GM23338 (cell line): ENCODE measurements at regions not wholly inside any gene's neighbourhood (a gene's known extent, or its start where the extent isn't known, plus 50 kb on each side); places are given as distances from the start of the nearest gene placed in this dataset.

ENCODE experiments used
- ATAC-seq: fragments of 200-7000 bp; cut with Tn5 transposase; 3 replicates; pipeline ENCODE4 v1.9.1; 2020
- DNase-seq: peaks from one replicate; pipeline ENCODE4 v3.0.0-alpha.2; 2015; ENCODE audit warnings: low spot score
- H2AFZ ChIP-seq: fragments of 200-600 bp; sonication (generic); 2 replicates; pipeline ENCODE4 v1.8.0; 2016; ENCODE audit warnings: antibody characterized with exemption, mild to moderate bottlenecking, moderate library complexity
- H3F3A ChIP-seq: fragments of 200-600 bp; sonication (generic); replicated peaks from 2 replicates; pipeline ENCODE4 v1.8.0; 2017; ENCODE audit warnings: antibody characterized with exemption, mixed run types, low read depth
- H3K27ac ChIP-seq: fragments of 200-600 bp; sonication (generic); 2 replicates; pipeline ENCODE4 v1.6.1; 2016; ENCODE audit warnings: low read depth
- H3K27me3 ChIP-seq: fragments of 200-600 bp; sonication (generic); 2 replicates; pipeline ENCODE4 v1.8.0; 2016; ENCODE audit warnings: mild to moderate bottlenecking, mixed run types, moderate library complexity; ENCODE audit not compliant: insufficient read depth
- H3K36me3 ChIP-seq: fragments of 200-600 bp; sonication (generic); 2 replicates; pipeline ENCODE4 v1.8.0; 2016; ENCODE audit warnings: mild to moderate bottlenecking; ENCODE audit not compliant: insufficient read depth
- H3K4me1 ChIP-seq: fragments of 200-600 bp; sonication (generic); 2 replicates; pipeline ENCODE4 v1.8.0; 2016; ENCODE audit warnings: mild to moderate bottlenecking, moderate library complexity; ENCODE audit not compliant: insufficient read depth
- H3K4me2 ChIP-seq: fragments of 200-600 bp; sonication (generic); 2 replicates; pipeline ENCODE4 v1.7.1; 2017; ENCODE audit warnings: mixed run types
- H3K4me3 ChIP-seq: fragments of 200-600 bp; sonication (generic); 2 replicates; pipeline ENCODE4 v1.6.1; 2016; ENCODE audit warnings: mixed run types
- H3K79me2 ChIP-seq: fragments of 200-600 bp; sonication (generic); replicated peaks from 2 replicates; pipeline ENCODE4 v1.8.0; 2017; ENCODE audit warnings: mild to moderate bottlenecking; ENCODE audit not compliant: insufficient read depth
- H3K9me2 ChIP-seq: fragments of 200-600 bp; sonication (generic); 2 replicates; pipeline ENCODE4 v1.8.0; 2017; ENCODE audit not compliant: insufficient read depth
- H4K20me1 ChIP-seq: fragments of 200-600 bp; sonication (generic); replicated peaks from 2 replicates; pipeline ENCODE4 v1.8.0; 2017; ENCODE audit warnings: mild to moderate bottlenecking; ENCODE audit not compliant: insufficient read depth
- H3K27ac Mint-ChIP-seq: 2 replicates; pipeline ENCODE4 v1.8.0; 2020; ENCODE audit warnings: inconsistent platforms, mild to moderate bottlenecking, moderate library complexity, mixed read lengths
- H3K27me3 Mint-ChIP-seq: 3 replicates; pipeline ENCODE4 v1.8.0; 2022; ENCODE audit warnings: low read depth, mild to moderate bottlenecking, moderate library complexity, mixed read lengths, inconsistent platforms; ENCODE audit not compliant: insufficient read depth, poor library complexity
- H3K36me3 Mint-ChIP-seq: 3 replicates; pipeline ENCODE4 v1.8.0; 2021; ENCODE audit warnings: low read depth, mild to moderate bottlenecking, inconsistent platforms, moderate library complexity, mixed read lengths
- H3K4me1 Mint-ChIP-seq: 3 replicates; pipeline ENCODE4 v1.8.0; 2020; ENCODE audit warnings: mild to moderate bottlenecking, inconsistent platforms, mixed read lengths
- H3K4me3 Mint-ChIP-seq: 3 replicates; pipeline ENCODE4 v1.8.0; 2021; ENCODE audit warnings: moderate library complexity, mild to moderate bottlenecking, inconsistent platforms, mixed read lengths
- H3K9me3 Mint-ChIP-seq: 3 replicates; pipeline ENCODE4 v1.8.0; 2020; ENCODE audit warnings: moderate library complexity, mild to moderate bottlenecking, inconsistent platforms, mixed read lengths
- CREB1 ChIP-seq: fragments of 250-450 bp; sonication (Bioruptor Pico); IDR thresholded peaks from 2 replicates; pipeline ENCODE4 v1.5.0; 2020; ENCODE audit warnings: low read depth, mild to moderate bottlenecking, moderate library complexity
- CTCF ChIP-seq, 2 experiments: fragments of 200-600 bp in 1 of 2; sonication (generic) in 1 of 2; conservative IDR thresholded peaks; 2 replicates each; pipeline versions ENCODE4 v1.5.1 to v1.6.1; 2016 to 2017; ENCODE audit warnings: antibody characterized with exemption in 2 of 2, low read depth in 2 of 2, mild to moderate bottlenecking in 2 of 2, moderate library complexity in 1 of 2
- EZH2 ChIP-seq: fragments of 200-600 bp; sonication (generic); IDR thresholded peaks from one replicate; pipeline ENCODE4 v1.8.0; 2017; ENCODE audit warnings: antibody characterized with exemption, mild to moderate bottlenecking, low read depth; ENCODE audit not compliant: unreplicated experiment
- EZH2phosphoT487 ChIP-seq: fragments of 200-600 bp; sonication (generic); IDR thresholded peaks from one replicate; pipeline ENCODE4 v1.8.1; 2018; ENCODE audit warnings: antibody characterized with exemption; ENCODE audit not compliant: unreplicated experiment
- NANOG ChIP-seq: IDR thresholded peaks from 2 replicates; pipeline ENCODE4 v1.6.1; 2016; ENCODE audit warnings: antibody characterized with exemption, borderline replicate concordance
- POLR2AphosphoS5 ChIP-seq: IDR thresholded peaks from 2 replicates; pipeline ENCODE4 v1.6.1; 2016; ENCODE audit warnings: antibody characterized with exemption, low read depth
- REST ChIP-seq: IDR thresholded peaks from one replicate; pipeline ENCODE4 v1.6.1; 2018; ENCODE audit warnings: antibody characterized with exemption; ENCODE audit not compliant: unreplicated experiment
- STAT1 ChIP-seq: IDR thresholded peaks from one replicate; pipeline ENCODE4 v1.6.1; 2016; ENCODE audit warnings: antibody characterized with exemption; ENCODE audit not compliant: unreplicated experiment
- ZNF331 ChIP-seq: fragments of 250-450 bp; sonication (Bioruptor Pico); IDR thresholded peaks from 2 replicates; pipeline ENCODE4 v1.5.0; 2020; ENCODE audit warnings: low read depth, mild to moderate bottlenecking, moderate library complexity
- ZNF462 ChIP-seq: fragments of 250-450 bp; sonication (Bioruptor Pico); IDR thresholded peaks from 2 replicates; pipeline ENCODE4 v1.5.0; 2020; ENCODE audit warnings: mild to moderate bottlenecking, moderate library complexity

GRCh38 chr9:88932766-88933165 lies 58.5 kb upstream of the S1PR3 start:
- Histone ChIP-seq H4K20me1 (no peaks in the 10 kb centered on the region), H2AFZ (peak overlapping the region; percentile 8; the same call in 1 of the 2 replicates), H3K4me2 (no peak overlapping the region), H3K27me3 (no peaks in the 10 kb centered on the region), H3K36me3 (no peaks in the 10 kb centered on the region), H3K4me1 (no peaks in the 10 kb centered on the region), H3F3A (no peaks in the 10 kb centered on the region), H3K9me2 (peaks cover 10% of the 10 kb centered on the region), H3K79me2 (no peaks in the 10 kb centered on the region), H3K27ac (no peak overlapping the region), H3K4me3 (no peak overlapping the region)
- Mint-ChIP-seq H3K9me3 (peaks cover 5% of the 10 kb centered on the region; the same call in 1 of the 3 replicates), H3K4me3 (no peak overlapping the region), H3K36me3 (no peaks in the 10 kb centered on the region), H3K27ac (no peak overlapping the region), H3K4me1 (no peaks in the 10 kb centered on the region), H3K27me3 (no peaks in the 10 kb centered on the region)
- TF ChIP-seq STAT1 (no peak), REST (no peak), POLR2AphosphoS5 (no peak), ZNF331 (CRISPR knock-in tag) (no peak)
- DNase-seq: peak; percentile 68
- ATAC-seq: peak; percentile 96

GRCh38 chr9:88933607-88934379 lies 57.5 kb upstream of the S1PR3 start:
- peak overlapping the region; percentile 57; the same call in 1 of the 2 replicates for H2AFZ ChIP-seq
- H3K4me2 ChIP-seq: no peak overlapping the region
- H3F3A ChIP-seq: no peaks in the 10 kb centered on the region
- DNase-seq (no peak), ATAC-seq (no peak)
- H3K27me3 ChIP-seq: no peaks in the 10 kb centered on the region
- no peaks in the 10 kb centered on the region for H3K4me1 Mint-ChIP-seq
- H3K36me3 Mint-ChIP-seq: no peaks in the 10 kb centered on the region
- peaks cover 5% of the 10 kb centered on the region; the same call in 1 of the 3 replicates for H3K9me3 Mint-ChIP-seq
- no peak overlapping the region for H3K4me3 ChIP-seq
- H3K36me3 ChIP-seq: no peaks in the 10 kb centered on the region
- no peak overlapping the region for H3K4me3 Mint-ChIP-seq
- no peaks in the 10 kb centered on the region for H3K79me2 ChIP-seq
- no peaks in the 10 kb centered on the region for H4K20me1 ChIP-seq
- peaks cover 18% of the 10 kb centered on the region for H3K9me2 ChIP-seq
- no peak overlapping the region for H3K27ac ChIP-seq
- no peaks in the 10 kb centered on the region for H3K4me1 ChIP-seq
- H3K27me3 Mint-ChIP-seq: no peaks in the 10 kb centered on the region
- H3K27ac Mint-ChIP-seq: no peak overlapping the region
- TF ChIP-seq NANOG (no peak), CREB1 (CRISPR knock-in tag) (no peak), CTCF (conservative IDR thresholded peaks at IDR 0.05; ENCODE audit: low read depth in 2 of 2) (no peak), ZNF462 (no peak), EZH2 (no peak), POLR2AphosphoS5 (no peak), EZH2phosphoT487 (no peak)
